Retina (tissue), 1 donor: ENCODE measurements at regions not wholly inside any gene's neighbourhood (a gene's known extent, or its start where the extent isn't known, plus 50 kb on each side); places are given as distances from the start of the nearest gene placed in this dataset.
"Not testable (repeated sequence)": the region's sequence is repeated elsewhere in the genome, so short reads cannot be mapped to it uniquely, and the experiment has no call there.

Experiments
- DNase-seq: peaks from one replicate; pipeline ENCODE4 v3.0.0-alpha.2; 2016

GRCh38 chr11:116360221-116360941 lies 412.4 kb downstream of the BUD13 start:
- no peak for DNase-seq

GRCh38 chr11:116357784-116358544 lies 414.8 kb downstream of the BUD13 start:
- DNase-seq = peak; percentile 92

DNA sequence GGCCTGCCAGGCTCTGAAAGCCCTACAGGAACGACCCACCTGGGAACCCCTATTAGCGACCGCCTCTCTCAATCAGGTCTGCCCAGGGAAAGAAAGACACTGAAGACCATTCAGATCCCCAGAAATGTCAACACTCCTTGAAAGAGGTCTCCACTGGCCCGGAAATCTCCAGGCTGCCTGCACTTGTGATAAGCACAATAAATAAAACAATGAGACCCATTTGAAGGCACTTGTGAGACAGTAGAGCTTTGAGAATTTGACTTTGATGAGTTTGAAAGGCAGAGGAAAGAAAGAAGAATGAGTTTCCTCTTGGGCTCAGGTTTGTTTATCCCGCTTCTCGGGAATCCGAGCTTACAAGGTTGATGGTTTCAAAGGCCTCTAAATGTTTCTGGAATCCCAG lies 416.3 kb downstream of the BUD13 start:
- DNase-seq = no peak

DNA sequence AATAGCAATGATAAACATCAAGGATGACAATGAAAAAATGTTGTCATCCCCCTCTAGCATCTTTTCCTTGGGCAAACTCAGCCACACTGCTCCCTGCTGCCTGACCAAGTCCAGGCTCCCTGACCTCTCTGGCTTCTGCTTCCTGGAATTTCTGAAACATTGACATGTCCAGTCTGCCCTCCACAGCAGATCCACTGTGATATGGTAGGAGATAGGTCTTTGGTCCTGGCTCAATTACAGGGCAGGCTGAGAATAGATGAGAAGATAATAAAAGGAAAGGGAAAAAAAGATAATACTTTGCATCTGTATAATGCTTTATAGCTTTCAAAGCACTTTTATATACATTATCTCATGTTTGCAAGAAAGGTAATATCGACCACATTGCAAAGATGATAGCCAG lies 417.7 kb downstream of the BUD13 start:
- no peak for DNase-seq

GRCh38 chr11:116353589-116353988 lies 419.2 kb downstream of the BUD13 start:
- DNase-seq = peak; percentile 66

GRCh38 chr11:116352881-116353280 lies 419.9 kb downstream of the BUD13 start:
- DNase-seq = no peak

DNA sequence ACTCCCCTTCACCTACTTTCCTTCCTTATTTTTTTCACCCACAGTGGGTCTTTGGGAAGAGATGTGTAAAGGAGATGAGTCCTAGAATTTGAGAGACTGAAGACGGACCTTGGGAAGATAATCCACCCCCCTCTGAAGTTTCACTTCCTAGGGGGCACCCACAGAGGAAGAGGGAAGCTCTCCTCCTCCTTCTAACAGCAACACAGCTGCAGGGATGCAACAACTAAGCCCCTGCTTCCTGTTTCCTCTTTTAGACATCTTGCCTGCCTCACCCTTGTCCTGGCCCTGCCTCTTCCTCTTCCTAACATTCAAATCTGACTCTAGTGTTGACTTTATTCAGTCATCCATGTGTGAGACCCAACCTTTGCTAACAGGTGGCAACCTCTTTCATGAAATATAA lies 424.6 kb downstream of the BUD13 start:
- no peak for DNase-seq

- no peak for DNase-seq
Observed at GRCh38 chr11:116345575-116345974, 427.2 kb downstream of the BUD13 start.

GRCh38 chr11:116344601-116345000 lies 428.2 kb downstream of the BUD13 start:
- DNase-seq = no peak

DNA sequence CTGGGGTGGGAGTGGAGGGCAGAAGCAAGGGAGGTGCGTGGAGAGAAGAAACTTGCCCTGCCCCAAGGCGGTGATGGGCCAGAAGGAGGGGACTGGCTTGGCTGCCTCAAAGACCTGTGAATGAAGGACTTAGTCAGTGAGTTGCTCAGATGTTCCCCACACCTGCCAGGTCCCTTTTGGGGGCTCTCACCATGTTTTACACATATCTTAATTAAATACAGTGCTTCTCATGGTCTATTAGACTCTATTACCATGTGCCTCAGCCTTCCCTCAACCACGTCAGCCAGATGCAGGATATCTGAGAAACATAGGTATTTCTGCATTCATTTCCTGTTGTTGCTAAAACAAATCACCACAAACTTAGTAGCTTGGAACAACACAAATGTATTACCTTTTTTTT lies 429.5 kb downstream of the BUD13 start:
- DNase-seq = no peak

- DNase-seq = no peak
Observed at GRCh38 chr11:116342148-116342547, 430.6 kb downstream of the BUD13 start.

DNA sequence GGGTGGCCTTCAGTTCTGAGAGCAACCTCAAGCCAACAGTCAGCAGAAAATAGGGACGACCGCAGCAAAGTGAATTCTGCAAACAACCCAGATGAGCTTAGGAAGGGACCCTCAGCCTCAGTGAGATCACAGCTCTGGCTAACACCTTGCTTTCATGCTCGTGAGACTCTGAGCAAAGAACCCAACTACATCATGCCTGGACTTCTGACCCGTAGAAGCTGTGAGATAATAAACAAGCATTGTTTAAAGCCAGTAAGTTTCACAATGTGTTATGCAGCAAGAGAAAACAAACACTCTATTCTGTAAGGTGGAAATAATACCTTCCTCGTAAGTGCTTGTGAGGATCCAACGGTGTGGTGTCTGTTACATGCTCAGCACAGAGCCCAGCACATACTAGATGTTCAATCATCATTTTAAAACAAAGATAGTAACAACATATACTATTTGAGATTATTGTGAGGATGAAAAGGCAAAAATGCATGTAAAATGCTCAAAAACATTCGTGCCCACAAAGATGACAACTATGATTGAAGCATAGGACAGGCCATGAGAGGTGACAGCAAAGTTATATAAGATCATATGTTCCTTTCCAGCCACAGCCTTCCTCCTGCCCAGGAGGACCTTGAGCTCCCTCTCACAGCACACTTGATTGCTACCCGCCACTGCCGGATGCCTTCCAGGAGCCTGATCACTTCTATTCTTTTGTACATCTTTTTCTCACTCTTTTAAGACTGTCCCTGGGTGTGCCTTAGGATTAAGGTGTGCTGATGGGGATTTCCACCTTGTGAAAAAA lies 433.3 kb downstream of the BUD13 start:
- DNase-seq = no peak

DNA sequence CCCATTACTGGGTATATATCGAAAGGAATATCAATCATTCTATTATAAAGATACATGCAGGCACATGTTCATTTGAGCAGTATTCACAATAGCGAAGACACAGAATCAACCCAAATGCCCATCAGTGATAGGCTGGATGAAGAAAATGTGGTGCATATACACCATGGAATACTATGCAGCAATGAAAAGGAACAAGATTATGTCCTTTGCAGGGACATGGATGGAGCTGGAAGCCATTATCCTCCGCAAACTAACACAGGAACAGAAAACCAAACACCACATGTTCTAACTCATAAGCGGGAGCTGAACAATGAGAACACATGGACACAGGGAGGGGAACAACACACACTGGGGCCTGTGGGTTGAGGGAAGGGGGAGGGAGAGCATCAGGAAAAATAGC lies 434.3 kb downstream of the BUD13 start:
- DNase-seq = not testable (repeated sequence)

DNA sequence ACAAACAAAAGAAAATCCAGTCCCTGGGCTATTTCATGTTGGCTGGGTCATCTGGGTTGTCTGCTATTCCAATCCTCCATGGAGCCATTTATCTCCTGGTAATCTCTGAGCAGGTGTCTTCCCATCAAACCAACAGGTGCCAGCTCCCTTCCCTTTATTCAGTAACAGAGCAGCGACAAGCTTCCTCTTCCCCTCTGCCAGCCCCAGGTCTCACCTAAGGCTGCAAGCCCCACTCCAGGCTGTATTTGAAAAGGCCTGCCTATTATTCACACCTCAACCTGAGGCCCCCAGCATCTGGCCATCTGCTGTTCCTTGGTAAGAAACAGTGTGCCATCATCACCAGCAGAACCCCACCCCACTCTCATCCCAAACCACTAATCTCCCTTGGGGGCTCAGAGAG lies 436.2 kb downstream of the BUD13 start:
- no peak for DNase-seq

- DNase-seq = no peak
Observed at GRCh38 chr11:116335891-116336290, 436.9 kb downstream of the BUD13 start.

GRCh38 chr11:116335078-116335477 lies 437.7 kb downstream of the BUD13 start:
- DNase-seq = no peak

- DNase-seq = no peak
Observed at GRCh38 chr11:116334596-116334995, 438.2 kb downstream of the BUD13 start.

DNA sequence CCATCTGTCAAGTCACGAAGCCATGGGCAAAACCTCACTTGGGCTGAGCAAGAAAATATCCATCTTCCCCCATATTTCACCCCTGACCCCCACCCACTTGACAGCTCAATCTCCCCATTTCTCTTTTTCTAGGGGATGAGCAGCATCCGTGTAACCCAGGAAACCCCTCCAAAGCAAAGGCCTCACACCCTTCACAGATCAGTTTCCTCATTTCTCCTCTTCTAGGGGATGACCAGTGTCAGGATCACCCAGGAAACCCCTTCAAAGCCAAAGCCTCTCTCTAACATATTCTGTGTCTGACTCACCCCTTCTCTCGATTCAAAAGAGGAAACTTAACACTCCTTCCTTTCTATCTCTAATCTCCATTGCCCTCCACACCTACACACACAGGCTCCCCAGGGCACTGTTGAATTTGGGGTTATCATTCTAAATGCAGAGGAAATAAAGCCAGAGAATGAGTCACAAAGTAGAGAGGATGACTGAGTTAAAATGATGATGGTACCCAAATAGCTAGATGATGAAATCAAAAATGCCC lies 439.7 kb downstream of the BUD13 start:
- no peak for DNase-seq

DNA sequence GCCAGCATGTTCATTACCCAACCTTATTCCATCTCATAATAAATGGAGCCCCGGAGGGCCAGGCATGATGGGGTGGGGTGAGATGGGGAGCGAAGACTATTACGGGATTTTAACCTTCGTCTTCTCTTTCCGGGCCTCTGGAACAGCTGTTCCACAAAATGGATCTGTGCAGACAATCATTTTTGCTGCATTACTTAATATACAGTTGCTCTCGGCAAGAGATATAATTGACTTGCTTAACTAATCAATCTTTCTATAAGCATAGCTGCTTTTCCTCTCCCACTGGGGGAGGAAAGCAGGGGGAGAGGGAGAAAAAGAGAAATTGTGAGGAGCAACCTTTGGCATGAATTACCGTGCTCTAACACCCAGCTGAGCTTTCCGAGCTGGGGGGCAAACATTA lies 440.4 kb downstream of the BUD13 start:
- no peak for DNase-seq

- DNase-seq = no peak
Observed at GRCh38 chr11:116331381-116331780, 441.4 kb downstream of the BUD13 start.

DNA sequence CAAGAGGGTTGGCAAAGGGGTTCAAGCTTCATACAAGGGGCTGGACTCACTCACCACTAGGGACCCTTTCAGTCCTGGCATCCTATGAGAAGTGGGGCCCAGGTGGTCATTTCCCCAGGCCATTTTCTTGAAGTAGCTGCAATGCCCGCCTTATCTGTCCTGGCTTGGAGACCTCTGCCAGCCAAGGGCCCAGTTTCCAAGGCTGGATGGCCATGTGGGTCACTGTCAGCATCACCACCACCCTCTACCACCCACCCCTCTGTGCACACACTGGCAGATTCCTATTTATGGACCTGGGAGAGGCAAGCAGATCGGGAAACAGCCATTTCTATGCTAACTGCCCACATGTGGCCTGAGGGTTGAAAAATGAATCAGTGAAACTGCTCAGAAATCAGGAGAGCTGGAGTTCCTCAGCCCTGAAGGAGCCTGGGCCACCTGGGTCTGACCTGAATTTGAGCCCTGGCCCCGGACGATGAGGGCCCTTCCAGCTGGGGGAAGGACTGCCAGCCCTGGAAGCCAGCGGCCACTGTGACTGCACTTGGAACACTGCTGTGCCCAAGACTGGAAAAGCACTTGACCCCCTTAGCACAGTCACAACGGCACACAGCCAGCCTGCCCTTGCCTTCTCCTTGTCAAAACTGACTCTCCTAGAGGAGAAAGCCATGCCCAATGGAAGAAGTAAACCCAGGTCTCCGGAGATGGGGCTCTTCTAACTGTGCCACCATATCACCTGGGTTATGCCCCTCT lies 442.2 kb downstream of the BUD13 start:
- no peak for DNase-seq

GRCh38 chr11:116329354-116330090 lies 443.3 kb downstream of the BUD13 start:
- no peak for DNase-seq
